HepG2 (cell line): ENCODE measurements at regions not wholly inside any gene's neighbourhood (a gene's known extent, or its start where the extent isn't known, plus 50 kb on each side); places are given as distances from the start of the nearest gene placed in this dataset.

Source experiments
- ATAC-seq: fragments of 200-7000 bp; cut with Tn5 transposase; 3 replicates; pipeline ENCODE4 v1.9.1; 2020; ENCODE audit warnings: mild to moderate bottlenecking, moderate library complexity
- BruUV-seq: library from RNA; stranded (reverse); fragments of 400-500 nt; replicated peaks from 2 replicates; lab custom pipeline; 2021; lab: Mats Ljungman, UMichigan
- CTCF ChIA-PET: fragments of 300-600 bp; formaldehyde crosslinking; extraction: SDS; loops from one replicate; lab custom pipeline; 2021; ENCODE audit warnings: low total read pairs, inconsistent platforms, low intra/inter-chr PET ratio; lab: Yijun Ruan, JAX
- POLR2A ChIA-PET: fragments of 350-600 bp; sonication (Branson Sonifier 250); formaldehyde crosslinking; loops from one replicate; lab custom pipeline; 2020; ENCODE audit warnings: antibody characterized with exemption, inconsistent platforms; lab: Yijun Ruan, JAX
- DNase-seq: peaks from one replicate; pipeline ENCODE4 v3.0.0-alpha.2; 2015; ENCODE audit warnings: low spot score
- FAIRE-seq: peaks from 3 replicates; lab custom pipeline; 2011; peaks lifted over from hg19 to GRCh38; lab: Jason Lieb, UNC
- H2AFZ ChIP-seq: one replicate; pipeline ENCODE4 v1.6.1; 2011; ENCODE audit warnings: low read length, inconsistent platforms
- H3K27ac ChIP-seq: fragments of 300-600 bp; 3 replicates; pipeline ENCODE4 v1.8.0; 2011; ENCODE audit warnings: mixed run types, mild to moderate bottlenecking, mixed read lengths, low read length, inconsistent platforms; ENCODE audit not compliant: insufficient read depth; ENCODE audit errors: extremely low read length
- H3K27me3 ChIP-seq, 2 experiments: fragments of 200-600 bp in 1 of 2; 2 replicates in 1 of 2; 3 replicates in 1 of 2; pipeline versions ENCODE4 v1.6.0 to v1.8.0; 2011; ENCODE audit warnings: low read length in 2 of 2, mild to moderate bottlenecking in 2 of 2, moderate library complexity in 2 of 2, inconsistent platforms in 1 of 2; ENCODE audit not compliant: insufficient read depth in 2 of 2, control insufficient read depth in 1 of 2
- H3K36me3 ChIP-seq, 2 experiments: fragments of 200-600 bp in 1 of 2; replicated peaks in 1 of 2; 2 replicates in 1 of 2; 3 replicates in 1 of 2; pipeline versions ENCODE4 v1.5.1 to v1.8.0; 2011; ENCODE audit warnings: low read length in 2 of 2, inconsistent platforms in 1 of 2; ENCODE audit not compliant: insufficient read depth in 2 of 2, control insufficient read depth in 1 of 2
- H3K4me1 ChIP-seq: 2 replicates; pipeline ENCODE4 v1.5.1; 2012; ENCODE audit warnings: low read length, inconsistent platforms; ENCODE audit not compliant: insufficient read depth
- H3K4me2 ChIP-seq: 2 replicates; pipeline ENCODE4 v1.6.0; 2011; ENCODE audit warnings: low read depth, low read length, inconsistent platforms
- H3K4me3 ChIP-seq, 3 experiments: fragments of 200-600 bp in 1 of 3; sonication (generic), shearing (Covaris generic) in 1 of 3; replicated peaks in 1 of 3; 2 replicates each; pipeline ENCODE4 v1.5.1; 2011 to 2016; ENCODE audit warnings: low read length in 3 of 3, inconsistent platforms in 2 of 3, low read depth in 2 of 3, mild to moderate bottlenecking in 2 of 3, control low read depth in 1 of 3, mixed read lengths in 1 of 3; ENCODE audit not compliant: insufficient read depth in 1 of 3
- H3K79me2 ChIP-seq: one replicate; pipeline ENCODE4 v1.6.1; 2011; ENCODE audit warnings: low read length, inconsistent platforms; ENCODE audit not compliant: insufficient read depth
- H3K9ac ChIP-seq: 2 replicates; pipeline ENCODE4 v1.6.0; 2011; ENCODE audit warnings: mild to moderate bottlenecking, low read depth, low read length, inconsistent platforms; ENCODE audit not compliant: insufficient read depth
- H3K9me3 ChIP-seq: 2 replicates; pipeline ENCODE4 v1.5.1; 2012; ENCODE audit warnings: mild to moderate bottlenecking, low read length
- H4K20me1 ChIP-seq: 2 replicates; pipeline ENCODE4 v1.6.0; 2011; ENCODE audit warnings: inconsistent platforms, mild to moderate bottlenecking, low read length, moderate library complexity; ENCODE audit not compliant: insufficient read depth
- BHLHE40 ChIP-seq: IDR thresholded peaks from 2 replicates; pipeline ENCODE4 v1.6.1; 2011; ENCODE audit warnings: low read length, improper control_type of control experiment
- CHD4 ChIP-seq: fragments of 200-600 bp; sonication (generic); IDR thresholded peaks from 2 replicates; pipeline ENCODE4 v1.7.0; 2017; ENCODE audit warnings: mild to moderate bottlenecking, low read length, borderline replicate concordance
- FLYWCH1 ChIP-seq: sonication (generic); formaldehyde crosslinking; IDR thresholded peaks from 2 replicates; pipeline ENCODE4 v1.8.1; 2023; ENCODE audit warnings: mild to moderate bottlenecking, missing genetic modification reagents
- HOXA3 ChIP-seq: sonication (generic); formaldehyde crosslinking; IDR thresholded peaks from 2 replicates; pipeline ENCODE4 v1.5.0; 2020; ENCODE audit warnings: missing genetic modification reagents
- NFIB ChIP-seq: sonication (generic); formaldehyde crosslinking; IDR thresholded peaks from 2 replicates; pipeline ENCODE4 v1.9.0; 2021; ENCODE audit warnings: missing genetic modification reagents, mild to moderate bottlenecking, borderline replicate concordance
- NONO ChIP-seq, 2 experiments: fragments of 450-650 bp in 1 of 2; sonication (generic) in 1 of 2; formaldehyde crosslinking in 1 of 2; IDR thresholded peaks in 1 of 2; conservative IDR thresholded peaks in 1 of 2; 2 replicates each; pipeline versions ENCODE4 v1.6.1 to v1.8.0; 2017 to 2022; ENCODE audit warnings: mild to moderate bottlenecking in 1 of 2, missing genetic modification reagents in 1 of 2, moderate library complexity in 1 of 2
- PHF5A ChIP-seq: IDR thresholded peaks from one replicate; pipeline ENCODE4 v1.6.1; 2018; ENCODE audit warnings: low read depth, missing genetic modification reagents; ENCODE audit not compliant: unreplicated experiment
- RFXANK ChIP-seq: IDR thresholded peaks from 2 replicates; pipeline ENCODE4 v1.6.1; 2016
- SIX4 ChIP-seq: sonication (generic); formaldehyde crosslinking; IDR thresholded peaks from 2 replicates; pipeline ENCODE4 v1.4.0; 2020; ENCODE audit warnings: missing genetic modification reagents
- ZBTB1 ChIP-seq: sonication (generic); formaldehyde crosslinking; IDR thresholded peaks from 2 replicates; pipeline ENCODE4 v1.4.0; 2020; ENCODE audit warnings: missing genetic modification reagents, borderline replicate concordance
- ZFP1 ChIP-seq: IDR thresholded peaks from 2 replicates; pipeline ENCODE4 v1.6.1; 2016
- ZNF207 ChIP-seq: fragments of 450-650 bp; IDR thresholded peaks from 2 replicates; pipeline ENCODE4 v1.6.1; 2016; ENCODE audit warnings: antibody characterized with exemption, borderline replicate concordance
- ZNF646 ChIP-seq: sonication (generic); formaldehyde crosslinking; IDR thresholded peaks from 2 replicates; pipeline ENCODE4 v1.9.0; 2021; ENCODE audit warnings: mild to moderate bottlenecking, missing genetic modification reagents
- WGBS: methylation state at CpG from one replicate; pipeline ENCODE4 v1.1.6; 2017; ENCODE audit warnings: low lambda C conversion rate; 5-methylcytosine and 5-hydroxymethylcytosine counted together
- in situ Hi-C: cut with HindIII; loops from 2 replicates; pipeline ENCODE4 v1.10.0; 2017; ENCODE audit warnings: low pct_unique_long_range_greater_than_20kb; ENCODE audit not compliant: extremely low pct_ligation_motif_present
- intact Hi-C: fragments of 100-400 bp; cut with micrococcal nuclease; formaldehyde crosslinking; loops from one replicate; pipeline ENCODE4 v1.10.0; 2022; ENCODE audit not compliant: unreplicated experiment

GRCh38 chr2:191499874-191500565 lies 177.9 kb upstream of the NABP1 start:
- FAIRE-seq, result no peak
- in situ Hi-C loops (loop anchor here (25.0 kb wide), 1 partner anchor 438 kb away; no protein-coding TSS in a partner anchor), intact Hi-C loops (loop anchor here (2.0 to 10.0 kb wide), 3 partner anchors 125 to 448 kb away; no protein-coding TSS in a partner anchor)
- Histone ChIP-seq H3K4me1 (peaks cover 20% of the 10 kb centered on the region), H4K20me1 (no peaks in the 10 kb centered on the region), H3K79me2 (no peaks in the 10 kb centered on the region), H3K4me3 (no peak overlapping the region), H2AFZ (no peak overlapping the region), H3K27ac (no peak overlapping the region), H3K36me3 (no peaks in the 10 kb centered on the region), H3K27me3 (peaks cover 0 to 9% of the 10 kb centered on the region in 2 experiments; a peak in 3 of 5 replicates), H3K9ac (no peak overlapping the region), H3K9me3 (no peaks in the 10 kb centered on the region), H3K4me2 (no peak overlapping the region)
- no TSS peak for BruUV-seq
- POLR2A ChIA-PET, result no interaction called here
- 62% methylated on average over 9 of the region's 9 CpGs for WGBS
- ATAC-seq, result peak; percentile 12; the same call in 2 of the 3 replicates
- TF ChIP-seq FLYWCH1 (CRISPR knock-in tag) (no peak), CHD4 (no peak), SIX4 (CRISPR knock-in tag) (no peak), RFXANK (no peak), BHLHE40 (no peak), ZBTB1 (CRISPR knock-in tag) (no peak)
- CTCF ChIA-PET, result no interaction called here
- no peak for DNase-seq

GRCh38 chr2:191500566-191500883 lies 177.4 kb upstream of the NABP1 start:
- ChIA-PET CTCF (interaction anchor here (1.2 to 1.8 kb wide), 2 partner anchors 282 to 335 kb away, joined by 4 to 16 read pairs; no protein-coding TSS in a partner anchor), POLR2A (no interaction called here)
- H3K27me3 ChIP-seq, result peaks cover 0 to 7% of the 10 kb centered on the region in 2 experiments; a peak in 2 of 5 replicates
- H3K79me2 ChIP-seq, result no peaks in the 10 kb centered on the region
- no peaks in the 10 kb centered on the region for H4K20me1 ChIP-seq
- no peak for FAIRE-seq
- WGBS, result 22% methylated on average over 1 of the region's 1 CpG
- no peak overlapping the region for H3K4me3 ChIP-seq
- H3K36me3 ChIP-seq, result no peaks in the 10 kb centered on the region
- no peak overlapping the region for H2AFZ ChIP-seq
- in situ Hi-C loops, result loop anchor here (25.0 kb wide), 1 partner anchor 438 kb away; no protein-coding TSS in a partner anchor
- no TSS peak for BruUV-seq
- H3K27ac ChIP-seq, result no peak overlapping the region
- H3K4me2 ChIP-seq, result 0 out of 2 replicates have a peak overlapping the region, but pooled peaks have one; percentile 58
- no peak overlapping the region for H3K9ac ChIP-seq
- ATAC-seq, result peak; percentile 37
- no peak for DNase-seq
- H3K4me1 ChIP-seq, result peaks cover 20% of the 10 kb centered on the region
- intact Hi-C loops, result loop anchor here (2.0 to 10.0 kb wide), 3 partner anchors 126 to 448 kb away; no protein-coding TSS in a partner anchor
- no peaks in the 10 kb centered on the region for H3K9me3 ChIP-seq
- no peak for TF ChIP-seq ZFP1 (CRISPR knock-in tag)
- no peak for TF ChIP-seq PHF5A
- no peak for TF ChIP-seq ZNF646 (CRISPR knock-in tag)
- no peak for TF ChIP-seq ZNF207
- no peak for TF ChIP-seq NONO (IDR thresholded peaks at IDR 0.05)
- no peak for TF ChIP-seq NONO (CRISPR knock-in tag; conservative IDR thresholded peaks at IDR 0.05)
- TF ChIP-seq NFIB (CRISPR knock-in tag), result no peak
- TF ChIP-seq HOXA3 (CRISPR knock-in tag), result no peak
